ENCODE measurements at regions not wholly inside any gene's neighbourhood (a gene's known extent, or its start where the extent isn't known, plus 50 kb on each side); places are given as distances from the start of the nearest gene placed in this dataset.

- TF ChIP-seq CBX5 (IDR thresholded peaks at IDR 0.05; ENCODE audit: low read depth, low read length) (no peak), MAX (IDR thresholded peaks at IDR 0.05) (no peak), SRF (IDR thresholded peaks at IDR 0.05; ENCODE audit: low read depth, low read length) (no peak), FOSL1 (IDR thresholded peaks at IDR 0.05; ENCODE audit: insufficient read depth, low read depth, low read length) (no peak)
Measured at GRCh38 chr11:71108013-71108865, 144.1 kb downstream of the SHANK2 start (continued).

All from H1 (cell line).